IPS-NIHi7 (cell line): ENCODE measurements at regions not wholly inside any gene's neighbourhood (a gene's known extent, or its start where the extent isn't known, plus 50 kb on each side); places are given as distances from the start of the nearest gene placed in this dataset.
"Not testable (repeated sequence)": the region's sequence is repeated elsewhere in the genome, so short reads cannot be mapped to it uniquely, and the experiment has no call there.

Experiments used
- DNase-seq: peaks from one replicate; pipeline ENCODE4 v3.0.0; 2012; ENCODE audit warnings: mixed read lengths; ENCODE audit errors: extremely low spot score

DNA sequence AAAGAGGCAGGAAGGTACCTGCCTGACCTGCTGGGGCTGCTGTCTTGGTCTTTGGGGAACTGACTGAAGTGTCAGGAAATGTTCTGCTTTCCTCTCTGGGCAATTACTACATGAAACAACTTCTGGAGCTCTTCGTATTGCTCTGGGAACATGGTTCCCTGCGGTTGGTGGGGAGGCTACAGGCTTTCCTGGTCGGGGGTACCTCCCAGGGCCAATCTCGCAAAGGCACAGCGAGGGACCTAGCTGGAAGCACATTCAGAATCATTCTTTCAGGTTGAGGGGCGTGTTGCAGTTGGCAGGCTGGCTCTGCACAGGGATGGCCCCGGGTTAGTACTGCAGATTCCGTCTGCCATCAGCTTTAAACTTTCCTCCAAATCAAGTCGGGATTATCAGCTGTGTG is 88.9 kb upstream of the RANBP3L start:
- no peak for DNase-seq

DNA sequence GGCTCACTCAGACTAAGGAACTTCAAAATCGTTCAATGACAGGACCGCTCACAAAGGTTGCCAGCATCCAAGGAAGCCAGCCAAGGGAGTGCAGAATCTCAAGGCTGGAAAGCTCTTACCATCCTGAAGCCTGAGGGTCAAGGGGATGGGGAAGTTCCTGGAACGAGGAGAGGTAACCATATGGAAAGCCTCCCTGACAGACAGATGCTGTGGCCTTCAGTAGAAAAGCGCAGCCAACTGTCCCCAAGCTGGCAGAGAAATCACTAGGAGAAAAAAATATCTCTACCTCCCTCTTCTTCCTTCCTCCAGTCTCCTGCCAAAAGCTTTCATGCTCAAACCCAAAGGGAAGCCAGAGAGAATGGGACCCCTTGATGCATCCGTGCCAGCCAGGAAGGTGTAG is 90.5 kb upstream of the RANBP3L start:
- no peak for DNase-seq

DNA sequence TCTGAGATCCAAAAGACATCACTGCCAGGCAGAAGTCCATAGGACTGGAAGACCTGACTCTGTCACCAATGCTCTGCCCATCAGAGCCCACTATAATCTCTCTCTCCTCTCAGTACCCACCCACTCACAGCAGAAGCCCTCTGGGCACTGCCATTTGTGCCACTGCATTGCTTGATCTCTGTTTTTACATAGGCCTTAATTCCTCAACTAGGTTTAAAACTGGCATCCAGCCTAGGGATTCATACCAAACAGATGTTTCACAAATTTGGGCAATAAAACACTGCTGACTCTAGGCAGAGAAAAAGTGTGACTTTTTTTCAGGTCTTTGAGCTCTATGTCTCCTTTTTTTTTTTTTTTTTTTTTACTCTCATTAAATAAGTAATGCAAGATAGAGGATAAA is 91.1 kb upstream of the RANBP3L start:
- no peak for DNase-seq

DNA sequence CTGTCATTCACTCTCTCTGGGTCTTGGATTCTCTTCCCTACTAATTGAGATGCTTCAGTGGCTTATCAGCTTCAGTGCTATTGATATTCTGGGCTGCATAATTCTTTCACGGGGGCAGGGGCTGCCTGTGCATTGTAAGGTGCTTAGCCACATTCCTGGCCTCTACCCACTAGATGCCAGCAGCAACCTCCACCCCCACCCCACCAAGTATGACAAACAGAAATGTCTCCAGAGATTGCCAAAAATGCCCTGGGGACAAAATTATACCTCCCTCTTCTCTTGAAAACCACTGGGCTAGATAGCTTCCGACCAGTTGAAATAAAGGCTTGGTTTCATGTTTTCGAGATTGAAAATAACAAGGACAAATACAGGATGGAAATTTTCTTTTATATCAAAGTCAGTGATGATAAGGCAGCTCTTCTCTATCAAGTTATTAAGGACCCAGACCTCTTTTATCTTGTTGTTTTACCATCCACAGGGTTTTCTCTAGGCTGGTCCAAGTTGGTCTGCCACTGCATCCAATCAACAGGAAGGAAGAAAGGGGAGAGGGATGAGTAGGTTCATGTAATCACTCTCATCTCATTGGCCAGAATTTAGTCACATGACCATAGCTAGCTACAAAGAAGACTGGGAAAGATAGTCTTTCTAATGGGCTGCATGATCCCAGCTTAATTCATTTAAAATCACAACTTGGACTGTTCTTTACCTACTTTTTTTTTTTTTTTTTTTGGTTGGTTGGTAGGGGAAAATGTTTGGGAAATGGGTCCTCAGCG is 92.1 kb upstream of the RANBP3L start:
- no peak for DNase-seq

DNA sequence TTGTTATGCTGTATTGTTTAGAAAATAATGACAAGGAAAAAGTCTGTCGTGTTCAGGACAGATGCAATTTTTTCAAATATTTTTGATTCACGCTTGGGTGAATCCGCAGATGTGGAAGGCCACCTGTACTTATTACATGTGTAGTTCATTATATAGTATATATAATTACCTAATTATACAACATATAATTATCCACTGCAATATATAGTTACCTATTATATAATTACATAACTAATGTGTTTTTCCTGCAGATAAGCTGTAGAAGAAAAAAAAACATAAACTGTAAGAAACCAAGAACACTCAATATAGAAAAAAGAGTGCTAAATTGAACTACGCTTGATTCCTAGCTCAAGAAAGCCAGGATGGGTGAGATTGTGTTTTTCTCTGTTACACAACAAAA is 93.6 kb upstream of the RANBP3L start:
- no peak for DNase-seq

DNA sequence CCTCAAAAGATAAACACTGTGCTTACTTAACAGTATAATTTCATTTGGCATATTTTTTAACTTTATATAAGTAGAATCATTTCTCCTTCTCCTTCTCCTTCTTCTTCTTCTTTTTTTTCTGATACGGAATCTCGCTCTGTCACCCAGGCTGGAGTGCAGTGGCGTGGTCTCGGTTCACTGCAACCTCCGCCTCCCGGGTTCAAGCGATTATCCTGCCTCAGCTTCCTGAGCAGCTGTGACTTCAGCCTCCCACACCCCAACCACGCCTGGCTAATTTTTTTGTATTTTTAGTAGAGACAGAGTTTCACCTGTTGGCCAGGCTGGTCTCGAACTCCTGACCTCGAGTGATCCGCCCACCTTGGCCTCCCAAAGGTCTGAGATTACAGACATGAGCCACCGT is 94.2 kb upstream of the RANBP3L start:
- not testable (repeated sequence) for DNase-seq

DNA sequence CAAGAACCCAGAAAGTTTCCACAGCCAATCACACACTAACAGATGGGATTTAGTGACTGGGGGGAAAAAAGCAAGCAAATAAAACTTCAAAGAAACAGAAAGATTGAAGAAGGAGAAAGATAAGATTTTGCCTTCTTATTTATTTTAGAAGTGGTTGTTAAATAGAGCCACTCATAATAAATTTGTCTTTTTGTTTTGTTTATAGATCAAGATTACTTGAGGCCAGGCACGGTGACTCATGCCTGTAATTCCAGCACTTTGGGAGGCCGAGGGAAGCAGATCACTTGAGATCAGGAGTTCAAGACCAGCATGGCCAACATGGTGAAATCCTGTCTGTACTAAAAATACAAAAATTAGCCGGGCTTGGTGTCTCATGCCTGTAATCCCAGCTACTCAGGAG is 94.9 kb upstream of the RANBP3L start:
- no peak for DNase-seq

DNA sequence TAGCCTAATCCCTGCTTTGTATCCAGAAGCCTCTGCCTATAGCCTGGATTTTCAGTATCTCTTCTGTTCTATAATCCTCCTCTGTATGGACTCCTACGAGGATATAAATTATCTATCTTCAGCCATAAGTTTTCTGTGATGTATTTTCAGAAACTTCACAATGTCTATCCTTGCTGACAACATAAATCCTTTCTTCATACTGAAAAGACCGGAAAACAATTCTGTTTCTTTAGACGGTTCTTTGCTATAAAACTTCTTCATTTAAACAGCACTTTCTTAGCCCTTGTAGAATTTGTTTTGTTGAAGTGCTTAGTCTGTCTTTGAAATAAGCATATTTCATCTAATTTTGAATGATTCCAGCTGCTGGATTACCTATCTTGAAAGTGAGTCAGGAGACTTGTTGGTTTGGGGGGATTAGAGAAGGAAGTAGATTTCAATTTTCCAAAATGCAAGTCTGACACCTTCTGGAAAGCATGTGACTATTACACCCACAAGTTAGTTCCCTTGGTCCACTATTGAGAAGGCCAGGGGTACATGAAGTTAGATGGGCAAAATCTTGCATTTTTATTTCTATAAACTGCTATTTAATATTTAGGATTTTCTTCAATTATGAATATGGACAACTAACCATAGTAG is 96.3 kb upstream of the RANBP3L start:
- DNase-seq: no peak

DNA sequence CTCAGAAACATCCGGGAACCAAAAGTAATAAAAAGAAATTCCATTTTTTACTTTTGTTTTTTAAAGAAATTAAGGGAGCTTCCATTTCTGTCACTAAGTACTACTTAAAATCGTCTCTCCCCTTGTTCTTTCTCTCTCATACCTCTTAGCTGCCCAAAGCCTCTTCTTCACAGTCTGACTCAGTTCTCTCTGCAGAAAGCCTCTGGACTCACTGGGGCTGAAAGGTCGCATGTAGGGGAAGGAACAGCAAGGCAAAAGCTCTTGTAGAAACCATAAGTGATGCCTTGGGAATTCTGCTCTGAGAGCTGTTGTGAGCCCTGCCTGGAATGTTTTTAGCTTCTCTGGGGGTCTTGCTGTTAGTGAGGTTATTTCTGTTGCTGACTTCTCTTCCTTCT is 100.8 kb upstream of the RANBP3L start:
- DNase-seq: no peak

DNA sequence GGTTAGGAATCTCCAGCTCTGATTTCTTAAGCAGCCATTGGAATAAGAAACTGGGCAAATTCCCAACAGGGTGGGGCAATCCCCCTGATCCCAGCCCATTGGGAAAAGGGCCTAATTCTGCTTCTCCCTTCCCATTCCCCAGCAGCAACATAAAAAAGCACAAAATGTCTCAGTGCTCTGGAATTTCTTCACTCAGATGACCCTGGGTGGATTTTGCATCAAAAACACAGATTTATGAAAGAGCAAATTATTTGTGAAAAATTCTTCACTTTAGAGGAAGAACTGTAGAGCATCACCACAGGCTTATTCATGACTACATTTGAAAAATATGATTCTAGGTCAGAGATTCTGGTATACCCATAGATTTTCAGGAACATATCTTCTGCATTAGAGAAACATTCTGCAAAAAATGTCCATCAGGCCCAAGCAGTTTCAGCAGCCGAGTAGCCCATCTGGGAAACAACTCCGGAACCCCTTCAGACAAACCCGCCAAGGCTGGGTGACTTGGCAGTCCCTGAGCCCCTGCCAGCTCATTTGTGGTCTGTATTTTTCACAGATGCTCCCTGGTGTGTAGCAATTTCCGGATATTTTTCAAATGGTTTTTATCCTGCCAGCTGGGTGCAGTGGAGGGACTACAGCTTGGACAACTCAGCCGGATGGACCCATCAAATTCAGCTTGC is 102.1 kb upstream of the RANBP3L start:
- DNase-seq: no peak

DNA sequence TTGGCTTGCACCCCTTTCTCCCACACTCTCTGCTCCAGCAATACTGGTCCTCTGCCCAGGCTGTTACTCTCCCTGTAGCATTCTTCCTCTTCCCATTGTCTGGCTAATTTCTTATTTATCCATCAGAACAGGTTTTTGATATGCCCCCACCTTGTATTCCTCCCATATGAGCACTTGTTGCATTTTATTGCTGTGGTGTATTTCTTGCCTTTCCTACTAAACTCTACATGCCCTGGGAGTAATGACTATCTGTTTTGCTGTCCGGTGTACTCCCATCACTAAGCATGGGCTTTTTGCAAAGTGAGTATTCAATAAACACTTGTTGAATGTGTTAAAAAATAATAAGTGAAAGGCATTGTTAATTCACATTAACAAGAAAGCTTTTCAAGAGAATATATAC is 104.3 kb upstream of the RANBP3L start:
- no peak for DNase-seq

DNA sequence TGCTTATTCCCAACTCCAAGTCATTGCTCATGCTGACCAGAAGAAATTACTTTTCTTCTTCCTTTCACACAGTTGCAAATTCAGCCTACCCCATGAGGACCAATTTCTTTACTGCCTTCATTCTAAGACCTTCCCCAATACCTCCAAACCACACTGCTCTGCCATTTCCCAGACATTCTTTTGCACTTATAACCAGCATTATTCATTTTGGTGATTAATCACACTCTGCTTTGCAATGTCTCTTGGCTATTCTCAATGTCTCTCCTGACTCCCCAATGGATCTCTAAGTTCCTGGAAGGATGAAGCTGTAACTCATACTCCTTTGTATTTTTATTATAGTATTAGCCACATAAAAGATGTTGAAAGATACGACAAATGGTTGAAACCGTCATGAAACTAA is 105.7 kb upstream of the RANBP3L start:
- DNase-seq: no peak

DNA sequence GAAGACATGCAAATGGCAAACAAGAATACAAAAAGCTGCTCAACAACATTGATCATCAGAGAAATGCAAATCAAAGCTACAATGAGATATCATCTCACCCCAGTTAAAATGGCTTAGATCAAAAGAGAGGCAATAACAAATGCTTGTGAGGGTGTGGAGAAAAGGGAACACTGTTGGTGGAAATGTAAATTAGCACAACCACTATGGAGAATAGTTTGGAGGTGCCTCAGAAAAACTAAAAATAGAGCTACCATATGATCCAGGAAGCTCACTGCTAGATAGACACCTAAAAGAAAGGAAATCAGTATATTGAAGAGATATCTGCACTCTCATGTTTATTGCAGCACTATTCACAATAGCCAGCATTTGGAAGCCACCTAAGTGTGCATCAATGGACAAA is 108.0 kb upstream of the RANBP3L start:
- DNase-seq: not testable (repeated sequence)

DNA sequence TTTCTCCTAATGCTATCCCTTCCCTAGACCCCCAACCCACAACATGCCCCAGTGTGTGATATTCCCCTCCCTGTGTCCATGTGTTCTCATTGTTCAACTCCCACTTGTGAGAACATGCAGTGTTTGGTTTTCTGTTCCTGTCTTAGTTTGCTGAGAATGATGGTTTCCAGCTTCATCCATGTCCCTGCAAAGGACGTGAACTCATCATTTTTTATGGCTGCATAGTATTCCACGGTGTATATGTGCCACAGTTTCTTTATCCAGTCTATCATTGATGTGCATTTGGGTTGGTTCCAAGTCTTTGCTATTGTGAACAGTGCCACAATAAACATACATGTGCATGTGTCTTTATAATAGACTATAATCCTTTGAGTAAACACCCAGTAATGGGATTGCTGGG is 109.0 kb upstream of the RANBP3L start:
- DNase-seq: not testable (repeated sequence)

DNA sequence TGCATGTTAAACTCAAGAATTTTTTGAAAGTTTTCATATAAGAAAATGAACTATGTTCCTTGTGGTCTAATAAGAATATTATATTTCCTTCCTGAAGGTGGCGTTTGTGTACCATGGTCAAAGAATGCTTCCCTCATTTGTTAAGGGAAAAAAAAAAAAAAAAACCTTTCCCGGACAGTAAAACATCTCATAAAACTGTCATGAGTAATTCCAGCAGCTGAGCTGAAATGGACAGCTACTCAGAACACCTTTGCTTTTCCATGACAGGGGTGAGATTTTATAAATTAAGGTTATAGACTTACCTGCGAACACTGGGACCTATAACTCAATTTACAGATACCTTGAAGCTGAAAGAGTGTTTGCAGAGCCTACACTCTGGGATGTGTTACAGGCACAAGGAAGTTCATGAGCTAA is 113.2 kb upstream of the RANBP3L start:
- DNase-seq: no peak

DNA sequence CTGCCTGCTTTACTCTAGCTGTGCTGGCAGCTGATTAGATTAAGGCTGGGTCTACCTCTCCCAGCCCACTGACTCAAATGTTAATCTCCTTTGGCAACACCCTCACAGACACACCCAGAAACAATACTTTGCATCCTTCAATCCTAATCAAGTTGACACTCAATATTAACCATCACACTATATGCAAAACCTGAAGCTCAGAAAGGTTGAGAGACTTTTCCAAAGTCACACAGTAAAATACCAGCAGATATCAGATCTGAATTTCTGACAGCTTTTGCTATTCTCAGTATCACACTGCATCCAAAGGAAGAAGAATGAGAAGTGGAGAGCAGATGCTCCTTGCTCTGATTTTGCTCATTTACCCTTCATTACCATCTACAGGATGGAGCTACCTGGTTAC is 114.9 kb upstream of the RANBP3L start:
- no peak for DNase-seq

DNA sequence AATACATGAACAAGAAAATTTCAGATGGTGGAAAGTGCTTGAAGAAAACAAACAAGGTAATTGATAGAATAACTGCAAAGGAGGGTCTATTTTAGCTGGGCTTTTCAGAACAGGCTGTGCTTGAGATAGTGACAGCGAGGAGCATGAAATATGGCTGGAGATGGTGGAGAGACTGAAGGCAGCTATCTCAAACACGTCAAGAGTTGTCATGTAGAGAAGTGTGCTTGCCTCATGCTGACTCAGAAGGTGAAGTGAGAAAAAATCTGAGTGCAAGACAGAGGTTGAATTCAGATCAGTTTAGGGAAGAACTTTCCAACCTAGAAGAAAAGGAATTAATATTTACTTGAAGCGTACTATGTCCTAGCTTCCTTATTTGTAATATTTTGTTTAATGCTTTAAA is 115.5 kb upstream of the RANBP3L start:
- DNase-seq: no peak

DNA sequence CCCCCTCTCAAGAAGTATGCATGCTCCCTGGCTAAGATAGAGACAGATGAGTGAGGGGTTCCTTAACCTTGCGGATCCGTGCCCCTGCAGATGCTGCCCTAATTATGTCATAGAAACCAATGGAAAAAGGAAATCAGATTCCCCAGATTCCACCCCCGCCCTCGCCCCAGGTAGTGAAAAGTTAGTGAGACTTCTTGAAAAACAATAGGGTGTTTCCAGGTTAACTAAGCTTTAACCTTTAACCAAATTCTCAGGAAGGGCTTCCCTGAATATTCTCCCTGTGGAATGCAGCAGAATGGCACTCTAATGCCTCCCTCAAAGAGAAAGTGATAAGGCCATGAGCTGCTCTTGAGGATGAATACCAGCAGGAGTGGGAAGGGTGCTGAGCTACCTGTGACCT is 116.0 kb upstream of the RANBP3L start:
- peak; percentile 69 for DNase-seq

DNA sequence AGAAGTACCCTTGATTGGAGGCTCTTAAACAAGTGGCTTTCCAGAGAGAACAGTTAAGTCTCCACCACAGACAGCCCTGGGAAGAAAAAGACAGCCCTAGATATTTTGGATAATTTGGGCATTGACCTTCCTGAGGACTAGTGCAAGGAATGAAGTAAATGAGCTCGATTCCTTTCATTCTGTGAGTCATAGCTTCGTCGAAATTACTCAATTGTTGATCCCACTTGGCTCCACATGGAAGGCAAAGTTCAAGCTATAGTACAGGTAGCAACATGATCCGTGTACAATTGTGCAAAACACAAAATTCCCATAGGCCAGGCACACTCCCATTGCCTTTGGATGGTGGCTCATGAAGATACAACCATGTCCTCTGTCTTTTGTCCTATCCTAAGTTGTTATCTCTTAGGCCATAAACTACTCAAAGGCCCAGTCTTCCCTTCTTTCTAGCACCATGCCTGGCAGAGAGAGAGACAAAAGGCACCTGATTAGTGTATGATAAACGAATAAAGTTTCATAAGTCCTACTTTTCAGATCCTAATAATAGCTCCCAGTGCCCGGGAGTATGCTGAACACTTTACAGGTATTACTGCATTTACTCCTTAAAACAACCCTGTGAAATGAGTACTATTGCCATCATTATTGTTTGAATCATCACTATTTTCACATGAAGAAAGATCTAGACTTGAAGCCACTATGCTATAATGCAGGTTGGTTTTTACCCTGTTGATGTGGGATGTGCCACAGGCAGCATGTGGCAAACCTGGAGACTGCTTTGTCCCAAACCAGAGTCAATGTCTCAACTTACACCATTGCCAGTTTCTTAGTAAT is 116.7 kb upstream of the RANBP3L start:
- no peak for DNase-seq

DNA sequence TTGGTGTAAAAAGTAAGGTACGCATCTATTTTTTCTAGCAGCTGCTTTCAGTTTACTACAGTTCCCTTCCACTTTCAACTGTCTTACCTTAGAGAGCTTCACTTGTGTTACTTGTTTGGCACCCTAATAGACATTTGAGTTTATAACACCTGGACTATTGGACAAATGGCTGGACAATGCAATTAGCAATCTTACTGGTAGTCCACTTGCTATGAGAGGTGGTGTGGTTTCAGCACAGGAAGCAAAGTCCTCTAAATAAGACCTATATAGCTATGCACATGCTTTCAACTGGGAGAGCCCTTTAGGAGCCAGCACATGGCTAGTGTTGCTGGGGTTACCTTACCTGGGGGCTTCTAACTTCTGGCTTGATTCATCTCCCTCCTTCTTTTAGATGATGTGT is 119.6 kb upstream of the RANBP3L start:
- DNase-seq: no peak

DNA sequence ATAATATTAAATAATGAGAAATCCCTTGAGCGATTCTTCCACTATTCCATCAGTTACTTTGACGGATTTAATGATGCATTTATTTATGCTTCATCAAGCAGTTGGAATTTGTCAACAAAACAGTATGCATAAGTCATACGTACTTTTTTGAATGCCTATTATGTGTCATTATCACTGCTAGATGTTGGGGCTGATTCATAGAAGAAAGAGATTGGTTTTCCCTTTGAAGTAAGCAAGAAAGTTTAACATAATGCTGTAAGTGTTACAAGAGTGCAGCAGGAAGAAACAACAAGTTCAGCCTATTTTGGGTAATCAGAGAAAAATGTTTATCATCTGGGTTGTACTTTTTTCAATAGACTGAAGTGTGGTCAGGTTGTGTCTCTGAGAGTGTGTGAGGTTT is 121.2 kb upstream of the RANBP3L start:
- no peak for DNase-seq

DNA sequence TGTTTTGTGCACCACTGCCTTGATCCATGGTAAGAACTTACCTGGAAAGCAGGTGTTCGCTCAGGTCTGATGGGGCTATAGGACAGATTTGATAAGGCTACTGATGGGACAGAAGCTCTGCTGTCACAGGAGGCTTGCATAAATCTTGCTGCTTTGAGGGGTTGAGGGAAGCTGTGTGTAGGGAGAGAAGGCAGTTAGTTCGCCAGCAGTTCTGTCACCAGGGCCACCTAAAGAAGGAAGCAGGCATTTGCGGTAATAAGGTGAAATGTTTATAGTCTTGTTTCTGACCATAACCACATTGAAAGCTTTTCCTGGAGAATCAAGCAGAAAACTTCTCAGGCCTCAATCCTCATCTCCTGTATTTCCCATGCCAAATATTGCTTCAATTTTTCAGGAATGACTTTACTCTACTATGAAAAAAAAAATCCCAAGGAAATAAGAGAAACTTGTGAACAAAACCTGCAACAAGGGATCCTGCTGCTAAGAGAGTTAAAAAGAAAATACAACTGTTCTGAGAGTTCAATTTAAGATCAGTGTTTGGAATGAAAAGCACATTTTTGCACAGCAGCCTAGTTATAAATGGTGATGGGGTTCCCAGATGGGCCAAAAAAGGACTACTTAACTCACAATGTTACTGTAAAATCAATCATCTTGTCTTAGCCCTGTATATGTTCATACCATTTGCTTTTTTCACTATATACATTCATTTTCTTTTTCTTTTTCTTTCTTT is 122.0 kb upstream of the RANBP3L start:
- DNase-seq: no peak
